Stromal cell of bone marrow (primary cell): ENCODE measurements at regions not wholly inside any gene's neighbourhood (a gene's known extent, or its start where the extent isn't known, plus 50 kb on each side); places are given as distances from the start of the nearest gene placed in this dataset.
"Not testable (repeated sequence)": the region's sequence is repeated elsewhere in the genome, so short reads cannot be mapped to it uniquely, and the experiment has no call there.

Experiments used
- DNase-seq: peaks from one replicate; pipeline ENCODE4 v3.0.0-alpha.2; 2012; ENCODE audit warnings: low read depth

DNA sequence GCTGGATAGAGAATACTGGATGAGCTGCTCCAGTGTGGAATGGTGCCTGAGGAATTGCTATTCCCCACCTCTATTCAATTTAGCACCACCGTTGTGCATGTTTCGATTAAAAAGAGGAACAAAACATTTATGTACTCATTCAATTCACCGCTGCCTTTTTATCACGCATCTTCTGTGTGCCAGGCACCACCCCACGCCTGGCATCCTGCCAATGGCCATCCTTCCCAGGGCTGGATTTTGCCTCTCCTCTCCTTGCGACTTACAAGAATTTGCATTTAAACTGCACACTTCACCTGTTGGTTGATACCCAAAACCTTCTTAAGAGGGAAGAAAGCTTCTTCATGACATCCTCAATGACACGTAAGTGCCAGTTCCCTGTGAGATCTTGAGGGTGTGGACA, 110.2 kb upstream of the DPP6 start:
- DNase-seq = no peak

DNA sequence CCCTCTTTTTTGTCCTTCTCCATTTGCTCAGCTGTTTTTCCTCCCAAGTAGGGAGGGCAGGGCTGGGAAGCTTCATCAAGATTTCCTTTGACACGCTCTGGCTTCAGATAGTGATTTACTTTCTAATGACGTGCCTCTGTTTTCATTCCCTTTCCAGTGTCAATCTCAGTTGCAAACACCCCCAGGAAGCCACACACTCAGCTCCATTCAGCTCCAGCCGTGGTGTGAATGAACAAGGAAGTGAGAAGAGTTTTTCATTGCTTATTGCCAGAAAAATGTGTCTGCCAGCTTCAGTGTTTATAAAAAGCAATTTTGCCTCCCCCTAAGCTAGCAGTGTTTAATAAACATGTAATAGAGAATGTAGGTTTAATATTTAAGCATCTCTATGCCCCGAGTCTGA, 108.7 kb upstream of the DPP6 start:
- no peak for DNase-seq

DNA sequence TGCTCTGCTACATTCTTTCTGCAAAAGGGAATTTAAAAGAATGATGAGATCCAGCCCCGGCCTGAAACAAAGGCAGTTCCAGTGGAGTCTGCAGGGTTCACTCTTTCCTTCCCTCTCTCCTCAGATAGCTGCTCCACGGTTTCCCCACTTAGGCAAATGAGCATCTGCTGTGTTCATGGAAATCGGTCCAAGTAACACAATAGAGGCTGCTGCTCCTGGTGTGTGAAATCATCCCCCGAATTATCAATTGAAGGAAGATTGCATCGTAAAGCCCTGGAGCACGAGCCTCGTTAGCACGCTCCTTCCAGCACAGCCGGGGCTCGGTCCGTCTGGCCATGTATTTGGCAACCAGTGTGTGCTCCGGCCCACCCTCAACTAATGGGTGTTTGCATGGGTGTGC, 108.3 kb upstream of the DPP6 start:
- DNase-seq = no peak

DNA sequence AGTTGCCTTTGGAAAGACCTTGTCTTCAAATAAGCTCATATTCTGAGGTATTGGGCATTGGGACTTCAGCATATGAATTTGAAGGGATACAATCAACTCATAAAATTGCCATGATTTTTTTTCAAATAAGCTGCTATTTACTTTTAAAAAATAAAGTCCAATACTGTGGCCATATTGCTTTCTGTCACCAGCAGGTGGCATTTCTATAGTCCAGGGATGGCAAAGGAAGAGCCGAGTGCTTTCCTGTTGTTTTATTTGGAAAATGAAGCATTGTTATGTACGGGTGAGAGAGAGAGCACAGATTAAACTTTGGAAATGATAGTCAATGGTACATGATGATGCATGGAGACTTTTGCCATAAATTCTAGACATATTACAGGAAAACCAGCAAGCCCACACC, 104.1 kb upstream of the DPP6 start:
- DNase-seq = no peak

DNA sequence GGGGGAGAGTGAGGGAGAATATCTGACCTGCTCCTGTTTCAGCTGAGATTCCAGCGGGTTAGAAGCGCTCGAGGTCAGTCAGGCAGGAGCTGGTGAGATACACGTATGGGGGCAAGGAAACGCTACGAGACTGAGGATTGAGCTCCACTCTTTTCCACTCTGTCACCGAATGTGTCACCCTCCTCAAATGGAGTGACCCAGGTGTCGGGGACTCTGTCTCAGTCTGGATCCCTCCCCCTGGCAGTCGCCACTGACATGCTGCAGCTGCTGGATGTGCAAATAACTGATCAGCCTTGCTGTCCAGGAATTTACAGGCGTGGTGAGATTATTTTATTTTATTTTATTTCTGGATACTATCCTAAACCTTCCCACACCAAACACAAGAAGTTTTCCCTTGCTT, 100.9 kb upstream of the DPP6 start:
- no peak for DNase-seq

DNA sequence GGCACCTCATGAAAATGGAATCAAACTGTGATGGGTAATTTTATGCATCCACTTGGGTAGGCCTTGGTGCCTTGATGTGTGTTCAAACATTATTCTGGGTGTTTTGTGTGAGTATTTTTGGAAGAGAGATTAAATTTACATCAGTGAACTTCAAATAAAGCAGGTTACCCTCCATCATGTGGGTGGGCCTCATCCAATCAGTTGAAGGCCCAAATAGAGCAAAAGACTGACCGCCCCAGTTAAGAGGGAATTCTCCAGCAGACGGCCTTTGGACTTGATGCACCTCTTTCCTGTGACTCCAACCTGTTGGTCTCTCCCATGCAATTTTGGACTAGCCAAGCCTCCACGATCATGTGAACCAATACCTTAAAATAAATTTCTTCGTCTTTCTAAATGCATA, 97.7 kb upstream of the DPP6 start:
- no peak for DNase-seq

GRCh38 chr7:153957677-153958076, 94.5 kb upstream of the DPP6 start:
- DNase-seq = not testable (repeated sequence)

- not testable (repeated sequence) for DNase-seq
Measured at GRCh38 chr7:153958381-153958780, 93.8 kb upstream of the DPP6 start.

DNA sequence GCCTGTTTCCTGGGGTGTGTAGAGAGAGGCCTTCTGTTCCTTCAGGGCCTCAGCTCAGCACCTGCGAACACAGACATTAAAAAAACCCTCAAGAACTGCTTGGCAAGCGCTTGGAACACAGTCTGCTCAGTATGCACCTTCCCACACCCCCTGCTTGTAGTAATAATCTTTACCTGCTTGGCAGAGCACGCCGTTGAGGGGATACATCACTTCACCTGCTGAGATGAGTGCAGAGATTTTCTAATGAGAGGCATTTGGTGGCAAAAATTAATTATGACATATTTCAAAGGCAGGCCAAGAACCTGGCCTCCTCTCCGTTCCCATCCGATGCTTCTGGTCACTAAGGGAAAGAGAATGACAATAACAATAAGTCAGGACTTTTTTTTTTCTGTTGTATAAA, 93.4 kb upstream of the DPP6 start:
- not testable (repeated sequence) for DNase-seq

GRCh38 chr7:153964481-153965112, 87.6 kb upstream of the DPP6 start:
- DNase-seq = not testable (repeated sequence)

DNA sequence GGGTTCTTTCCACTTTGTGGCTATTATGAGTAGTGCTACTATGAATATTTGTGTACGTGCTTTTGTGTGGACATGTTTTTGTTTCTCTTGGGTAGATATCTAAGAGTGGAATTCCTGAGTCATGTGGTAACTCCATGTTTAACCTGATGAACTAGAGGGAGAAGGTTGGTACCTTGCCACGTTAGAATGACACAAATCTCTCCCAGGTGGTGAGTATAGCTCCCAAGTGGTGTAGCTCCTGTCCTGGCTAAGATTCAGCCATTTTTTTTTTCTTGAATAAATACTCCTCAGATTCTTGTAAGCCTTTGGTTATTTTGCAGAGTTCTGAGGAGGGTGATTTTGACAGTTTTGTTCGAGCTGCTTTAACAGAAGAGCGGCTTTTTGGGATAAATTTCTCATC, 83.2 kb upstream of the DPP6 start:
- DNase-seq = not testable (repeated sequence)

DNA sequence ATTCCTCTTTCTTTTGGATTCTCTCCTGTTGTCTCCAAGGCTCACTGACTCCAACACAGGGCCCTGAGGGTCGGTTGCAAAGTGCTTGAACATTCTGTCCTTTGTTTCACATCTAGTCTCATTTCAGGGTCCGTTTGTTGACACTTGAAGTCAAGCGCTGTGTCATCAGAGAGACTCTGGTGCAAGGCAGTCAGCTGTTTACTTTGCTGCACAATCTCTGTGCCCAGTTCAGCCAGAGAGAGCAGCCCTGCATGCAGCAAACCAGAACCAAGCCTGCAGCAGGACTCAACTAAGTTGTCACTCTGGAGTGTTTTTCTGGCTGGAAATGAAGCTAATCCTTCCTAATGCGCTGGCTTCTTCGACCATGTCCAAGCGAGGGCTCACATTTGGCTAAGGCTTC, 77.6 kb upstream of the DPP6 start:
- DNase-seq = not testable (repeated sequence)

GRCh38 chr7:153976745-153977144, 75.5 kb upstream of the DPP6 start:
- not testable (repeated sequence) for DNase-seq

GRCh38 chr7:153983186-153983585, 69.0 kb upstream of the DPP6 start:
- DNase-seq = not testable (repeated sequence)

GRCh38 chr7:153989066-153989627, 63.1 kb upstream of the DPP6 start:
- DNase-seq = not testable (repeated sequence)

DNA sequence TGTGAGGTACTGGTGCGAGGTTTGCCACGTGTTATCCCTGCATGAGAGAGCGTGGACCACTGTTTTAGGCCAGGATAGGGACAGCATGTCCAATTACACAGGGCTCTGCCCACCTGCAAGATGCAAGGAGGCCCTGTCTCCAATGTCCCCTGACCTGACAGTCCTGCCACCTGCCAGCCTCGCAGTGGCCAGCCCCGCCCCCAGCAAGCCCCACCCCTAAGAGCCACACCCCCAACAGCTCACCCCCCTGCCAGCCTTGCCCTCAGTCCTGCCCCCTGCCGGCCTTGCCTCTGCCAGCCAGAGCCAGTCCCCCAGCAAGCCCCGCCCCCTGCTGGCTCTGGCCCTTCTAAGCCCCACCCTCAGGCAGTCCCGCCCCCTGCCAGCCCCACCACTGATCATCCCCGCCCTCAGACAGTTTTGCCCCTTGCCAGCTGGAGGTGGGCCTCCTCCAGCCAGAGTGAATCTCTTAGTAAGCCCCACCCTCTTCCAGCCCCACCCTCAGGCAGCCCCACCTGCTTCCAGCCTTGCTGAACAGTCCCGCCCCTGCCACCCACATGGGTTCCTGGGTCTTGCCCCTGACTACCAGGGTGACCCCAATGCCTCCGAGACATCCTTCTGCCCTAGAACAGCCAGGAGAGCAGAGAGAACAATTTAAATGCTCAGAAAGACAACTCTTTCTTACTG, 62.3 kb upstream of the DPP6 start:
- DNase-seq = not testable (repeated sequence)

DNA sequence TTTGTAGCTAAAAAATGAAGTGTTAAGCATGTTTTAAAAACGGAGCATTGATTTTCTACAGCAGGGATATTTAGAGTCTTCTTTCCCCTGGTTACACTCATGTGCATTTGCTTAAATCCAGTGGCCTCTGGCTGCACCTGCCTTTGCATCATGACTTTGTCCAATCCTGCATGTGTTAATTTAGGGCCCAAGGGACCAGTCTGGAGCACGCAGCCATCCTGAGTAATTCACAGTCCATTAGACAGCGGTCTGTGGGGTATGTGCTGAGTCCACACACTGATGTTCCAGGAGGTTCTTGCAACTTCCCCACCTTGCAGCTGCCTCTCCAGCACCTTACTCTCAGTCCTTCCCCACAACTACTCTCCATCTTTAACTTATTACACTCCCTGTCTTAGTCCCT, 60.7 kb upstream of the DPP6 start:
- DNase-seq = not testable (repeated sequence)

GRCh38 chr7:153993402-153993801, 58.8 kb upstream of the DPP6 start:
- DNase-seq = not testable (repeated sequence)

DNA sequence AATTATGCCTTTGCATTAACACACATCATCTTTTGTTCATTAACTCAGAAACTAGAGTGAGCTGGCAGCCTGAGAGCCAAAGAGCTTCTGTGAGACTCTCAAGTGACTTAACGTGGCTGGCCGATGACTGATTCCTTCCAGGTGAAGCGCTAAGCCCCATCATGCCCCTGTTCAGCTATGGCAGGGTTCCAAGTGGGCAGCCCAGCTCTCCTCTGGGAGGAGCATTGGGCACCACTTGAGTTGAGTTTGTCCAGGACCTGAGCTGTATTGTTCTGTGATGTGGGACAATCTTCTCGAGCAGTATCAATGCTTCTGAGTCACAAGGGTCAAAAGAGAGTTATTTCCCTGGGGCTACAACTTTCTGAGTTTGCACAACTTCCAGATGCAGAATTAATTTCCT, 53.3 kb upstream of the DPP6 start:
- DNase-seq = not testable (repeated sequence)
